HG03280 (cell line): ENCODE measurements at regions not wholly inside any gene's neighbourhood (a gene's known extent, or its start where the extent isn't known, plus 50 kb on each side); places are given as distances from the start of the nearest gene placed in this dataset.
"Not testable (repeated sequence)": the region's sequence is repeated elsewhere in the genome, so short reads cannot be mapped to it uniquely, and the experiment has no call there.

Experiments
- ATAC-seq: cut with Tn5 transposase; IDR thresholded peaks from one replicate; pipeline ENCODE4 v1.9.1; 2021; ENCODE audit warnings: mild to moderate bottlenecking, moderate library complexity; ENCODE audit not compliant: unreplicated experiment

DNA sequence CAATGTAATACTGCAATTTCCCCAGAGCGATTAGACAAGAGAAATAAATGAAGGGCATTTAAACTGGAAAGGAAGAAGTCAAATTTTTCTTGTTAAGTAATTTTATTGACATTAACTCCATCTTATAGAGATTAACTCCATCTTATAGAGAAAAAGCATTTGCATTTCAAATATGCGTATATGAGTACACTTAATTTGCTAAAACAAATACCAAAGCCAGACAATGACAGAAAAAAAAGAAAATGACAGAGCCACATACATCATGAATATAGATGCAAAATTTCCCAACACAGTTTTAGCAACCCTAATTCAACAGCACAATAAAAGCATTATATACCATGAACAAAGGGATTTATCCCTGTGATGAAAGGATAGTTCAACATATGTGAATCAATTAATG, 1293.1 kb upstream of the EYS start:
- ATAC-seq = no peak

DNA sequence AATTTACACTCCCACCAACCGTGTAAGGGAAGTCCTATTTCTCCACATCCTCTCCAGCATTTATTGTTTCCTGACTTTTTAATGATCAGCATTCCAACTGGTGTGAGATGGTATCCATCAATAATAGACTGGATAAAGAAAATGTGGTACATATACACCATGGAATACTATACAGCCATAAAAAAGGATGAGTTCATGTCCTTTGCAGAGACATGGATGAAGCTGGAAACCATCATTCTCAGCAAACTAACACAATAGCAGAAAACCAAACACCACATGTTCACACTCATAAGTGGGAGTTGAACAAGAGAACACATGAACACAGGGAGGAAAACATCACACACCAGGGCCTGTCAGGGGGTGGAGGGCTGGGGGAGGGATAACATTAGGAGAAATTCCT, 1290.6 kb upstream of the EYS start:
- ATAC-seq = not testable (repeated sequence)

DNA sequence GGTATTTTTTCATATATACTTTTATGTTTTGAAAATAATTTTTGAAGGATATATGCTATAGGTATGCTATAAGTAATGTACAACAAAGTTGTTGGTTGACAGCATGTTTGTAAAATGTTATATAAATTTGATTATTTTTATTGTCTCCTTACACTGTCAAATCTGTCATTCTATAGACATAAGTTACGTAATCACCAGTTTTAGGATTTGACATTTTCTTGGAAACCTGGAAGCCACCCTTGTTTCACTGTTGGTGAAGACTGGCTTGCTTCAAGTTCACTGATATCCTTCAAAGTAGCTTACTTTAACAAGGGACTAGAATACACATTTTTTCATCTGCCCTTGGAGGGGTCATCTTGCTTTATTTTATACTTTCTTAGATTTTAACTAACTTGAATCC, 1288.6 kb upstream of the EYS start:
- no peak for ATAC-seq

DNA sequence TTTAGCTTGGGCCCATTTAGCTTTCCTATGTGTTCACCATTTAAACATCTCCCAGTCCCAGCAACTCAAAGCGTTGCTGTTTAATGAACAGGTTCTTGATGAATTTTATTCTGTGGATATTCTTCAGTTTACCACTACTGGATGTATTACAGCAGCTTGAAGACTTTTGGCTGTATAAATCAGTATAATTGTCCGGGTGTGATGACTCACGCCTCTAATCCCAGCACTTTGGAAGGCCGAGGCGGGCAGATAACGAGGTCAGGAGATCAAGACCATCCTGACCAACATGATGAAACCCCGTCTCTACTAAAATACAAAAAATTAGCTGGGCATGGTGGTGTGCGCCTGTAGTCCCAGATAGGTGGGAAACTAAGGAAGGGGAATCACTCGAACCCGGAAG, 1286.7 kb upstream of the EYS start:
- ATAC-seq = not testable (repeated sequence)

DNA sequence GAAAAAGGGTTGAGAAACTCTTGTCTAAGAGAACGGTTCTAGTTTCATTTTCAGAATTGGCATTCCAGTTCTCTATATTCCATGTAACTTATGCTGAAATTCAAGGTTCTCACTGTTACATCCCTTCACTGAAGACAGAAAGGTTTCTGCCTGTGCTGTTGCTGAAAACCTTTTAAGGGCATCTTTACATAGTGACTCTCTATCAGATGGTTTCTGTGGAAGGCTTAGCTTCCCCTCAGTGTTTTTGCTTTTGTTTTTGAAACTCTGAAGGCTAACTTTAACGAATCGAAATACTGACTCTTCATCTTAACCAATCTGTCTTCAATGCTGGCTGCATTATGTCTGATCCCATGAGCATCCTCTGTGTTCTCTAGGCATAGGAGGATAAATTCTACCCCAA, 1286.2 kb upstream of the EYS start:
- ATAC-seq = no peak

DNA sequence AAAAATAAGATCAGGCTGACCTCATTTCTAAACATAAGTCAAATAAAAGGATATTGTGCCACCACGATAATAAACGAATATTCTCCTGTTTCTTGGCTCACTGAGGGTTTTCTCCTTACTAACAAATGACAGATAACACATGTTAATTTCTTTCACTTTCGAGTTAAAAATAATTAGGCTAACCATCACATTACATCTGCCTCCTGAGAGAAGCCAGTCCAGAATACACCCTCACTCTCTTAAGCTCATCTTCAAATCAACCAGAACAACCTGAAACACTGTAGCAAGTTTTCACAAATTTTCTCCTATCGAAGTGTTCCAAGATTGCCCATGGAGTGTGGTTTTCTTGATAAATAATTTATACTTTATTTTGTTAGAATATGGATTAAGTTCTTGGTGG, 1285.6 kb upstream of the EYS start:
- ATAC-seq = no peak

DNA sequence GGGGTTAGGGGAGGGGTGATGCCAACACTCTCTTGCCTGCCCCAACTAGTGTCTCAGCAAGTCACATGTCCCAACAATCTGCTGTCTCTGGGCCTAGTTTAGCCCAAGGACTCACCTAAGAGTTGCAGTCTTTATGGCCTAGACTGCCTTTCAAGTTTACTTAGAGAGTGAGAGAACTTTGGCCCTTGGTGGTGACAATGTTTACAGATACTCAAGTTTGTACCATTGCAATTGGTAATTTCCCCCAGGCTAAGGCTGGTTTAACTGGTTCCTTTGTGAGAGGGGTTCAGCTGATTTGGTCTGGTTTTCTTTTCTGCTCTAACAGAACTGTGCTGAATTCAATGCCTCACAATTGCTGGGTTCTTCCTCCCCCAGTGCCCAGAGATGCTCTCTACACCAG, 1279.9 kb upstream of the EYS start:
- no peak for ATAC-seq

DNA sequence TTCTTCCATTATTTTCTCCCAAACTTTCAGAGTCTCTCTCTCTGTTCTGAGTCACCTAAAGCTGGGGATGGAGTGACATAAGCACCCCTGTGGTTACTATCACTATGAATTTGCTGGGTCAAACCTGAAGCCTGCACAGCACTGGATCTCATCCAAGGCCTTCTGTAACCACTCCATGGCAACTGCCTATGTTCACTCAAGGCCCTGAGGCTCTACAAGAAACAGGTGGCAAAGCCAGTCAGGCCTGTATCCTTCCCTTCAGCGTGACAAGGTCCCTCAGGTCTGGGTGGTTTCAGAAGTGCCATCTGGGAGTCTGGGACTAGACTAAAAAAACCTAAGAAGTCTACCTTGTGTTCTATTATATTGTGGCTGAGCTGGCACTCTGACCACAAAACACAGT, 1278.8 kb upstream of the EYS start:
- no peak for ATAC-seq

DNA sequence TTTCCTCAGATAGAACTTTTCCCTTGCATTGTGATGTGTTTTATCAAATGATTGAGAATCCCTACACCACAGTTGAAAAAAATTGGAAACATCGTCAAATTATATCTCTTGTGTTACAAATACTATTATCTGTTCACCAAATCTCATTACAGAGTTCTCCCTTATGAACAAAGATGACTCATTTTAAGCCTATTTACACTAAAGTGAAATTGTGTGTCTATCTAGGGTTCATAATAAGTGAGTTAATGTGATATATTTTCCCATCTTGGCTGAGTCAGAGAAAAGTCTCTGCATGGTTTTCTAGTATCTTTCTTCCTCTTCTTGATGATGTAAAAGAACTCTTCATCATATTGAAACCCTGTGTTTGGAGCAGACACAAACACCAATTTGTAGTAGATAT, 1263.3 kb upstream of the EYS start:
- ATAC-seq = no peak

DNA sequence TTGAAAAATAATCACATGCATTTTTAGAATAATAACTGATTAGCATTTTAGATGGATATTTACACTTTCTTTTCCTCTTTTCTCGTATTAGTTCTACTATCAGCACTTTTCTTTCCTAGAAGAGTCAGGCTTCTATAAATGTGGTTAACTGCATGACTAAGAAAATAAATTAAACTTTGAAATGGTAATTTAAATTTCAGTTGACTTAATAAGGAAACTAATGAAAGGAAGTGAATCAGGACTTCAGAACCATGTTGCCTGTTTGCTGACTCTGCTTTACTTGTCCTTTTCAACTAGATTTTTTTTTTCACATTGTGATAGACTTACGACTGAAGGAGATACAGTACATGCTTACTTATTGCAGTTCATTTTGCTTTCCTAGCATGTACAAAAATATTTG, 1258.2 kb upstream of the EYS start:
- ATAC-seq = no peak

DNA sequence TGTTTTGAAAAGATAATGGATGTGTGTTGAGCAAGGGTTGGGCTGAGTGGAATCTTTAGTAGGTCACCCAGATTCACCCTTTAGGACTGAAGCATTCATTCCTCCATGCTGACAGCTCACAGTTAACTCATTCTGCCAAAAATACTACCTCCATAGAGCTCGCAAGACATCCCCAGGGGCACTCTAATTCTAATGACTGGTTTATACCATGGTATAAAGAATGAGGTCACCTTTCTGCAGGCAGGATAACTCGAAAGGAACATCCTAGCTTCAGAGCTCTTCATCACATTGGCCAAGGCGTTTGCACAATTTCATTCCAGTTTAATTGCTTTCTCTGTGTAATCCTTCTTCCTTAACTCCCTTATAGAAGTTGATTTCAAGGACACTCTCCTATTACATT, 1257.2 kb upstream of the EYS start:
- ATAC-seq = no peak

DNA sequence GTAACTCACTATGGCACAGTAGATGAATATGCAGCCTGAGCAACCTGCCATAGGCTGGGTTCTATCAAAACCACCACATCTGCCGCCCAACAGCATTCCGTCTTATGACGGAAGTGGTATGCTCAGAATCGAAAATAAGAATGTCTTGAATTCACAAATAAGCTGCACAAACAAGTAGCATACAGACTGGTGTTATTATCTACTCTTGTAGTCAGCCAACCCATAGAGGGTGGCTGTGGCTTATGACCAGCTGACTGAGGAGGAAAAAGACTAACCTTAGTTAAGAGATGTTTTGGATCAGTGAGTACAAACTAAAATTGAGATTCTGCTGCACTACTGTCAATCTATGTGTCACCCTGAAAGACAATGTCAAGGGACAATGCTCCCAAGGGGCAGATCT, 1255.1 kb upstream of the EYS start:
- no peak for ATAC-seq

DNA sequence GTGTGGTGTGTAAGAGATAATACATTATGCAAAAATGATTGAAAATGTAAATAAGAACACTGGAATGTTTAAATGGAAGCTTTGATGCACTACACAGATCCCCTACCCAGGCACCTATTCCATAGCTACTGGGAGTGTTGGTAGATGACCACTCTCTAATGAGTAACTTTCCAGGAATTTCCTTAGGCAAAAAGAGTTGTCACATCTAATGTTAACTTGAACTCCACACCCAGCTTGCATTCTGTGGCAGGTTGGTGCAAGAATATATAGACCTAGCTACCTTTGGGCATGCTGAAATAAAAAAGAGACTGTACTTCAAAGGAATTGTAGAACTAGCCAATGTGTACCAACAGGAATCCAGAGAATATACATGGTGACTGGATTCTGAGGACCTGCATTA, 1254.2 kb upstream of the EYS start:
- ATAC-seq = no peak

DNA sequence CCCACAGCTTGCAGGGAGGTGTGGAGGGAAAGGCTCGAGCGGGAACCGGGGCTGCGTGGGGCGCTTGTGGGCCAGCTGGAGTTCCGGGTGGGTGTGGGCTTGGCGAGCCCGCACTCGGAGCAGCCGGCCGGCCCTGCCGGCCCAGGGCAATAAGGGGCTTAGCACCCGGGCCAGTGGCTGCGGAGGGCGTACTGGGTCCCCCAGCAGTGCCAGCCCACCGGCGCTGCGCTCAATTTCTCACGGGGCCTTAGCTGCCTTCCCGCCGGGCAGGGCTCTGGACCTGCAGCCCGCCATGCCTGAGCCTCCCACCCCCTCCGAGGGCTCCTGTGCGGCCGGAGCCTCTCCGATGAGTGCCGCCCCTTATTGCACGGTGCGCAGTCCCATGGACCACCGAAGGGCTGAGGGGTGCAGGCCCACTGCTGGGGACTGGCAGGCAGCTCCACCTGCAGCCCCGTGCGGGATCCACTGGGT, 1242.2 kb upstream of the EYS start:
- ATAC-seq = no peak

DNA sequence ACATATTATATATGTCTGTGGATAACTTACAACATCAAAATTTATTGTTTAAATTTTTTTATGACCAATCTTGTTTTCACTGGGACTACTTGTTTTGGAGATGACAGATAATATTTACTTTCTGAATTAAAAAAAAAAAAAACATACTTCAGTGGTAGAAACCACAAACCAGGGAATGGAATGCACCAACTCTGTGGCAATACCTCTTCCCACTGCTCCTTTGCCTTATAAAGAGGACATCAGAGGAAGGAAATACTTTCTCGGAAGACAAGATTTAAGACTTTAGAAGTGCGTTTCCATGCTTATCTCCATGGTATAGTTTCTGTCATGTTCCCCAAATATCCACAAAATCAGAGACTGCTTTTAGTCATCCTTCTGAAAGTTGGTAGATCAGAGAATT, 1241.1 kb upstream of the EYS start:
- no peak for ATAC-seq

DNA sequence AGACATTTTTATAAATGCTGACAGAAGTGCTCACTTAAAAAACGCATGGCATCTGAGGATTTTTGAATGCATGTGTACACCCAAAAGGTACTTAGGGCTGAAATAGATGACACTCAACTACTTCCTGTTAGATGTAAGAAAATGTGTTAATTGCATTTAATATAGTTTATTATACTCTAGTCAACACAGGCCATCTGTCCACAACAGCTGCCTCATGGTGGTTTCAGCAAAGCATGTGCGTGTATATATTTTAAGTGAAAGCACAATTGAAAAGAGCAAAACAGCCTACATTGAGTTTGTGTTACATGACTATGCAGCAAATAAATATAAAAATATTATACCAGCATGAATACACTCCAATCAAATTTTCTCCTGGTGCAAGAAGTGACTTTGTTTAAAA, 1233.0 kb upstream of the EYS start:
- ATAC-seq = no peak

DNA sequence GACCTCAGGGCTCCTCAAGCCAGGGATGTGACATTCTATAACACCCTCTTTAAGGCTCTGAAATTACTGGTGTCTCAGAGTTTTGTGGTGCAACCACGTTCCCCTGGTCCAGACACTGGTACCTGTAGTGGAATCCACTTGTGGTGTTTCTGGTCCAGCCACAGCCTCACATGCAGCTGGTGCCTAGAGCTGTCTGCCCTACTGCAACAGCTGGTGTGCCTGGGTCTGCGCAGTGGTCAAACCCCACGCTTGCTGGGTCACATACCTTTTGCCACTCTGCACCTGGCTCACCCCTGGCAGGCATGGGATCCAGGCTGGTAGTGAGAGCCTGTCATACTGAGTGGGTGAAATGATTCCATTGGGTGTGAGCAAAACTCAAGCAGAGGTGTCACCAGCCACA, 1230.2 kb upstream of the EYS start:
- no peak for ATAC-seq

DNA sequence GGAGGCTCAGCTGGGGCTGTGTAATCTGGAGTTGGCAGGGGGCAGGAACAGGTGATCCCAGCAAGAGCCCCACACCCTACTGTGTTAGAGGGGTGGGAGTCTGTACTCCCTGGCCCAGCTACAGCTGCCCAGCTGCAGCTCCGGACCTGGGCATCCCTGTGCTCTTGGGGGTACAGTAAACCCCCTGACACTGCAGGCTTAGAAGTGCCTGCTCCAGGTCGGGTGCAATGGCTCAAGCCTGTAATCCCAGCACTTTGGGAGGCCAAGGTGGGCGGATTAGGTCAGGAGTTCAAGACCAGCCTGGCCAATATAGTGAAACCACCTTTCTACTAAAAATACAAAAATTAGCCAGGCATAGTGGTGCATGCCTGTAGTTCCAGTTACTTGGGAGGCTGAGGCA, 1228.6 kb upstream of the EYS start:
- ATAC-seq = no peak

DNA sequence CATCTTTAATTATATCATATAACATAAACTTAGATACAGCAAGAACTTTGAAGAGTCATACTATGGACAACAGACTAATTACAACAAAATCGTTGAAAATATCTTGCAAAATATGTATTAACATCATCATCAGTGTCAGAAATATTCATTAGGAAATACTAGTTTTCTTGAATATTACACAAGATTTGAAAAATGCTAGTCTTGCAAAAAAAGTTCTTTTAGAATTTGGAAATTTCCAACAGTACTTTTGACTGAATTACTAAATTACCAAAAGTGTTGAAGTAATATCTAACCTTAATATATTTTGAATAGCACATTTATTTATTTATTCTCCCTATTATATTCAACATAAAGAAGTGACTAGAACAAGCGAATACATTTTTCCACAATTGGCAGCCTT, 1224.8 kb upstream of the EYS start:
- ATAC-seq = no peak

DNA sequence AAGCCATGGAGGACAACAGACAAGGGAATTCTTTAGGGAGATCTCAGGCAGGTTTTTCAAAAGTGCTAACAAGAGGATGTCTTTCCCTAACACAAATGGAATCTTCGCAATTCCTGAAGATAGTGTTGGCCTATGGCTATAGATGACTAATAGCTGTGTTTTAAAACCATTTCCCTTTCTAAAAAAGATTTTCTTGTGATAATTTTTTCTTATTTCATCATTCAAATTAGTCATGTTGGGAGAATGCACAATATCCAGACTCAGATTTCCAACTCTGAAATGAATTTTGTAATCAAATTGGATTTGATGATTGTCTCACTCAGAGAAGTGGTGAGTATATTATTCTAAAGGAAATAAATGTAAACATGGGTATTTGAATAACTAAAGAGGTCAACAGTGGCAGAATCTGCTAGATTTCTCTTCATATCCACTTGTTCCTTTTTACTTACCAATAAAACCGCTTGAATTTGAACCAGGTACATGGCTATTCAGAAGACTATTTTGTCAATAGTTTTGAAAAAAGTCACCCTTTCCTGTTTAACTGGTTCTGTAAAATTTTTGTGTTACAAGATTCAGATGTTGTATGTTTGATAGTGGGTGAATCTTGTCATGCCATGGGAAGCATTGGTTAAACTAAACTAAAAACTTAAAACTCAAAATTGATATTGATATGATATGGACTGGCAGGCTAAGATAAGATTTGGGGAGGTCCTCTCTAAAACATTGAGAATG, 1223.7 kb upstream of the EYS start:
- ATAC-seq = no peak

DNA sequence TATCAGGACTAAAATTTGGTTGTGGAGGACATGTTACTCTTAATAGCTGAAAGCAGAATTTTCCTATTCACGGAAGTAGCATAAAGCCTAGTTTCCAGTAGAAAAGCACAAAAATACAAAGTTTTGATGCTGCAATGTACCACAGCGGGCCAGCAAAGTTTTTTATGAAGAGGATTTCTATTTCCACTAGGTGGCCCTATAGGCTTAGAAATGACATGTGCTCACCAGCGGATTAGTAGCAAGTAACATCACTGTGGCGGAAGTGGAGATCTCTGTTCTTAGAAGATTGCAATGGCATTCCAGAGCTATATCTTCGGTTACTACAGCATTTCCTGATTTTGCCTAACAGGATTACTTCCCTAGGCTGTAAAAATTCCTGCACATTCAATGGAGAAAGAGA, 1219.0 kb upstream of the EYS start:
- ATAC-seq = no peak

DNA sequence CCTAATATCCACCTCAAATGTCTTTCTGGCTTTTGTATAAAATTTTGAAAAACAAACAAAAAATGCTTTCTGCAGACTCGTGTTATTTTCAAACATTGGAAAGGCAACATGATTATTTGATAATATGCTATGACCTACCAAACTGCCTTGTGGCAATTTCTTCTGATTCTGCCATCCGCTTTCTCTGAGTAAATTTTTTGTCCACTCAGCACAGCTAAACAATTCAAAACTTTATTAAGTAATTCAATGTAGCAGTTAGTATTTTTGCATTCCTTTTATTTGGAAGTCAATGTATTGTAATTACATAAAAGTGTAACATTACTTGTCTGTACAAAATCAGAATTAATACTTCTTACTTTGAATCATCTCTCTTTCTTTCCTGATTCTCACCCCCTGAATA, 1206.6 kb upstream of the EYS start:
- no peak for ATAC-seq

DNA sequence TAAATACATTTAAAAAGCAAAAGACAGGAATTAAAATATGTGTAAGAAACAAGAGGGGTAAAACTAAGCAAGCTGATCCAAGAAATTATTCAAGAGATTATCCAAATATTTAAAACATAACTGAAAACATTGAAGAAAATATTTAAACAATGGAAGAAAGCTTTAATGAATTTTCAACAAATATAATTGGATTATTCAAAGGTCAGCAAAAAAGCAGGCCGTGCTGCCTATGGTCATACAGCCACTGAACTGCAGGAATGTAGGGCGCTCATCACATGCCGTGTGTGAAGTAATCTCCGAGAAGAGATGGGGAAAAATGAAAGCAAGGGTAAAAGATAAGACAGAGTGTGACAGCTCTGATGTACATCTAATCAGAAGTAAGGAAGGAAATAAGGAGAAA, 1195.4 kb upstream of the EYS start:
- ATAC-seq = no peak
